ENCODE measurements at regions not wholly inside any gene's neighbourhood (a gene's known extent, or its start where the extent isn't known, plus 50 kb on each side); places are given as distances from the start of the nearest gene placed in this dataset.

DNA sequence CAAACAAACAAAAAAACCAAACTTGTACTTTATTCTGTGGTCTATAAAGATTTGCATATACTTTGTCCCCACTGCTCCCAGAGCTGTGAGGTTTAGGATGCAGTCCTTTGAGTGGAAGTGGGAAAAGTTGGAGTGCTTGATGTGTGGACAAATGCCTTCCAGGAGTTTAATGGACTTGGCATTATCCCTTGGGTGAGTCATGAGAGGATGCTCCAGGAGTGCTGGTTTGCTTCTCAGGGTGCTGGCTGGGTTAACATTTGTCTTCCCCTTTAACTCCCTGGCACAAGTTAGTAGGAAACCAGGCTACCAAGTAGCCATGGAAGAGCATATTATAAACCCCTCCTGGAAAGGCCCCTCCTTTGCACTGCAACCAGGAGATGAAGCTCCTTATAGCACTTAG is 417.4 kb upstream of the RIOK2 start:
- DNase-seq (ENCODE audit: low spot score): no peak

DNA sequence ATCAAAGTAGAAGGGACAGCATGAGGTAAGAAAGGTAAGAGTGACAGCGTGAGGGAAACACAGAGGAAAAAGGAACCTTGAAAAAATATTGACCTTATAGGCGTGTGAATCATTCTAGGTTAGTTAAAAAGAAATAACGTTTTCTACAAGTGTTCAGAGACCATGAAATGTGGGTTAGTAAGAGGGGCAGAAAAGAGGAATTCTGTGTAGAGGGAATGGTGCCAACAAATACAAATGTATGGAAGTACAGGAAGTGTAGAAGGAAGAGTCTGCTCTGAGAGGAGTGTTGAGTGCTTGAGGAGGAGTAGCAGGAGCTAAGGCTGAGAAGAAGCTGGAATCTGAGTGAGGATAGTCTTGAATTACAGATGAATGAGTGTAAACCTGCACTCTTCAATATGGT is 418.6 kb upstream of the RIOK2 start:
- DNase-seq (ENCODE audit: low spot score): no peak

DNA sequence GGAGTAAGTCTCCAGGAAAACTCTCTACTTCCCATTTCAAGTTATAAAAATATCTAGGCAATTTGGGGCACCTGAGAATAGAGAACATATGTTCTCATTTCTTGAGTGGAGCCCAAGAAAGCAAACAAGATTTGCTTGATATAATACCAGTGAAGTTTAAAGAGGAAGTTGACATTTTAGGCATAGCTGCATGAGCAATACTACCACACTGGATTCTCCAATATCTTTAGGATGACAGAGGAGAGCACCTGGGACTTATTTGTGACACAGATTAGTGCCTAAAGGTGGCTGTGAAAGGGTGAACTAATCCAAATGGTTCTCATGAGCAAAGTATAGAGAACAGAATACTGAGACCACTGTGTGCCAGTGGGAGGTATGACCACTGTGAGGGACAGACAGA is 423.5 kb upstream of the RIOK2 start:
- no peak for DNase-seq (ENCODE audit: low spot score)

DNA sequence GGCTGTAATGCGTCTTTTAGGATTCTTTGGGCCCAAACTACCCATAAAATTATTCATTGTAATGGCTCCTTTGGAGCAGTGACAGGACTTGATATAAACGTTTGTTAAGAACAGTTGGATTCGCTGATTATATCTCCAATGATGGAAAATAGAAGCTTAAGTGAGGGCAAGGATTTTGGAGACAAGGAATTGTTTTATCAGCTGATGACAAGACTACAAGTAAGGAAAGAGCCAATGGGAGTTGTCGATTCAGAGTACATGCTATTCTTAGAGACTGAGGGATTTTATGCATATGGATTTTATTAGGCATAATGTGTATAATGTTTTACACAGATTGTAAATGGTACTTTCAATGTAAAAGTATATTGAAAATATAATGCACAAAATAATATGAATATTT is 425.5 kb upstream of the RIOK2 start:
- no peak for DNase-seq (ENCODE audit: low spot score)

DNA sequence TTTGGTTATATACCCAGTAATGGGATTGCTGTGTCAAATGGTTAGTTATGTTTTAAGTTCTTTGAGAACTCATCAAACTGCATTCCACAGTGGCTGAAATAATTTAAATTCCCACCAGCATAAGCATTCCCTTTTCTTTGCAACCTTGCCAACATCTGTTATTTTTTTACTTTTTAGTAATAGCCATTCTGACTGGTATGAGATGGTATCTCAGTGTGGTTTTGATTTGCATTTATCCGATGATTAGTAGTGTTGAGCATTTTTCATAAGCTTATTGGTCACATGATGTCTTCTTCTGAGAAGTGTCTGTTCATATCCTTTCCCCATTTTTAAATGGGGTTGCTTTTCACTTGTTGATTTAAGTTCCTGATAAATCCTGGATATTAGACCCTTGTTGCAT is 435.7 kb upstream of the RIOK2 start:
- no peak for DNase-seq (ENCODE audit: low spot score)

DNA sequence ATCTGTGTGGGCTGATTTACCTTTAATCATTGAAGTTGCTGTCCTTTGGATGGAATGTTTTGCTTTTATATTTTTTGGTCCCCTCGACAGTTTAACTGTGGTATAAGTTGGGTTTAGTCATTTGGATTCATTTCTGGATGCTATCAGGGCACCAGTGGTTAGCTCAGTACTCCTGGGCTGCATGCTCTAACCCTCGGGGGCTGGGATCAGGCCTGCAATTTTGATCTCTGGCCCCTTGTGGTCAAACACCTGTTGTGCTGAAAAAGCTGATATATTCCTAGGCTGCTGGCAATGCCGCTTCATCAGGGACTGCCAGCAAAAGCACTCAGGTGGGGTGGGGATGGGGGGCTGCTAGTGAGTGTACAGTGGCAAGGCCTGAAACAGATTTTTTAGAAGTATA is 440.4 kb upstream of the RIOK2 start:
- DNase-seq (ENCODE audit: low spot score): no peak

DNA sequence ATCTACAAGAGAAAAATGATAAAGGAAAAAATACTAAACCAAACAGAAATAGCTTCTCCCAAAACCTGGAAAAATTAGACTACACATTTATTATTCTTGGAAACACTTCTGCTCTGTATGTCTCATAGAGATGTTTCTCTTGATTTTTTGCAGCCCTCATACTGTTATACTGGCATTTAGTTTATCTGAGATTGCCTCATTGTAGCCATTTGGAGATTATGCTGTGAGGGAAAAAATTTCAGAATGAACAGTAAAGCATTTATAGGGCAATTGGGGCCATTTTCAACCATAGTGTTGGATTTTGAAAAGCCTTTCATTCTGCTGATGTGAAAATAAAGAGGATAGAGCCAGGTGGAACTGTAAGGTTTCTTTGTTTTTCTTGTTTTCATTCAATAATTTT is 441.8 kb upstream of the RIOK2 start:
- DNase-seq (ENCODE audit: low spot score): no peak

DNA sequence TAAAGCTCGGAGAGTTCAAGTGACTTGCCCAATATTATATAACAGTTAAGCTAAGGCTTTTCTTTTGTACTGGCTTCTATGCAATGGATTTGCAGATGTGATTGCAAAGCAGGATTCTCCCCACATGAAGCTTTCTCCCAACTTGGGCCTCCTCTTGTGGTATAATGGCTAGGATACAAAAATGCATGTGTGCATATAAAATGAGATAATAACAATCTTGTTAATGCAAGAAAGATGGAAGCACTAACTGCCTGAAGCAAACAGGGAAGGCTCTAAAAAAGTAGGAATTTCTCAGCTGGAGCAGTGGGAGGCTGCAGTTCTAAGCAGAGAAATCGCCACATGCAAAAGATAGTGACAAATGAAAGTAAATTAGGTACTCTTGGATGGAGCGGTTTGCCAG is 444.2 kb upstream of the RIOK2 start:
- no peak for DNase-seq (ENCODE audit: low spot score)

DNA sequence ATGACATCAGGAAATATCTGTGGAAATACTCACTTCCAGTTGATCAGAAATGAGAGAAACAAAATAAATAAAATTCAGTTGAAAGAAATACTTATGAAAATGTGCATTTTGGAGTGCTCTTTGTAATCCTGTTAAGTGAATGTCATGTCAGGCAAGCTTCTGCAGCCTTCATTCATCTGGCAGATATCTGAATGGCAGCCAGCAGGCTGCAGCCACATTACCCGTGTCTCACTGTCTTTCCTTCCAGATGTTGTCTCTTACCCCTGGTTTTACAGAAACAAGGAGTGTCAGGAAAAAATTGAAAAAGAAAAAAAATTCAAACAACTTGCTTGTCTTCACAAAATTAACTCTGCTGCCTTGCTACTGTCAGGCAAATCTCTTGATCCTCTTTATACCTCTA is 445.0 kb upstream of the RIOK2 start:
- no peak for DNase-seq (ENCODE audit: low spot score)

DNA sequence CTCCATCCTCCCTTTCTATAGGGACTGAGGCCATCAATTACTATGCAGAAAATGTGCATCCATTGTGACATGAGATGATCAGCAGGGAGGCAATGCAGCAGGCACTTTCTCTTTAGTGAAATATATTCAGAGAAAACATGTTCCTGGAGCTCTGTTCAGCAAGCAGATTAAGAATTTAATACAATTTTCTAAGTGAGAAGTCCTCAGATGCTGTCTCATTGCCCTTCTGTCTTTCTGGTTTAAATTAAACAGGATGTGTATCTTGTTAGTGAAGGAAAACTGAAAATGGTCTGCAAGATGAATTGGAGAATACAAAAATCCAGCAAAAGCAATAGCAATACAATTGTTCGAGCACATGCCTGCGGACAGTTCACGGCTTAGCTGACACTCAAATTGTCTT is 445.8 kb upstream of the RIOK2 start:
- no peak for DNase-seq (ENCODE audit: low spot score)

DNA sequence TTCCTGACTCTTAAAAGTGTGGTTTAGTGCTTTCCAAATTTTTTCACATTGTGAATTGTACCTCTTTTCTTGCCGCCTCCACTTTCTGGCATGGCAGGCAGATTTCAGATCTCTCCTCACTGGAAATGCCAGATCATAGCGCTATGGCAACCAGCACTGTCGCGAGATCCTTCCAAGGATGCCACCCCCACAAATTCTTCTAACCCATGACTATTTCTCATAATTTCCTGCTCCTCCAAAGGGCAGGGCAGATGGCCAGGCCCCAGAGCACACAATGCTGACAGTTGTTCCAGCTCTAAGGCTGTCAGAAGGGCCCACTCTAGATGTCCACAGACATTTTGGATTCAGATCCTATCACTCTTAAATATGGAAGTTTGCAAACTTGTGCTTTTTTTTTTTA is 446.2 kb upstream of the RIOK2 start:
- peak; percentile 45 for DNase-seq (ENCODE audit: low spot score)

DNA sequence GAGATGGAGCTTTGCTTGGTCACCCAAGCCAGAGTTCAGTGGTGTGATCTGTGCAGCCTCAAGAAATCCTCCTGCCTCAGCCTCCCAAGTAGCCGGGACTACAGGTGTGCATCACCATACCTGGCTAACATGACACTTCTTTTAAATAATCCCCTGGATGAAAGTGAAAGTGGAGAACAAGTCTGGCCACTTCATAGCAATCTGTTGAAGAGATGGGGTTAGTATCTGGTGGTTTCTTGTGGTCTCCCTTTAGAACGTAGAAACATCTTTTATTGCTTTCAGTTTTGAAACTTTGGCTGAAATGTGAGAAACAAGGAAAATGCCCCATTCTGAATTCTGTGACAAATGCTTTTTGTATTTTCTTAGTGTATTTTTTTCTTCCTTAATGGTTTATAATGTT is 452.5 kb upstream of the RIOK2 start:
- DNase-seq (ENCODE audit: low spot score): no peak

DNA sequence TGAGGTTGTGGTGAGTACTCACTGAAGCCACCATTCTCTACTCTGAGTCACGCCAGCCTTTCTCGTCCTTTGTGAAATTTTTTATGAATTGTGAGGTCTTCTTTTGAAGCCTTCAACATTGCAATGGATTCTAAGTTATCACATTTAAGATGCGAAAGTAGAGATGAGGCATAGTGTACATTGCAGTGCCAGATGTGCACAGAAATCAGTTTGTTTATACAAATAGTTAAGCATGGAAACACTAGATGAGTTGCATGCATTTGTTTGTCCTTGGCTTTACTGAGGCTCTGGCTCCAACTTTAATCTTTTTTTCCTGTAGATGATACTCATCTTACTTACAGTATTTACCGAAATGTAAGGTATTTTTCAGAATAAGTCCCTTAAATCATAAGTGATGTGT is 453.7 kb upstream of the RIOK2 start:
- DNase-seq (ENCODE audit: low spot score): no peak

DNA sequence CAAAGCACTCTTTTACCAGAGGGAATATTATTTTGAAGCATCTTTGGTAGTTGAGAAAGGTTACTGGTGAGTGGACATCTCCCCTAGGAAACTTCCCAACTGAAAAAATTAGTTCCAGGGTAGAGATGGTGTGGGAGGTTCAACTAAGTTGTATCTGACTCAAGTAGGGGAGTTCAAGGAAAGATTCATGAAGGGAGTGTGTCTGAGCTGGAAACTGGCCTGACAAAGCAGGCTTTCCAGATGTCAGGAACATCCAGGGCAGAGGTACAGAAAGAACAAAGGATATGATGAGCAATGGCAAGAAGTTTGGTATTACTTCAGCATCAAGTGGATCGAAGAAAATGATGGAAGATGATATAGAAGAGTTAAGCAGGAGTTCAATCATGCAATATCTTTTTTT is 458.0 kb upstream of the RIOK2 start:
- DNase-seq (ENCODE audit: low spot score): no peak

DNA sequence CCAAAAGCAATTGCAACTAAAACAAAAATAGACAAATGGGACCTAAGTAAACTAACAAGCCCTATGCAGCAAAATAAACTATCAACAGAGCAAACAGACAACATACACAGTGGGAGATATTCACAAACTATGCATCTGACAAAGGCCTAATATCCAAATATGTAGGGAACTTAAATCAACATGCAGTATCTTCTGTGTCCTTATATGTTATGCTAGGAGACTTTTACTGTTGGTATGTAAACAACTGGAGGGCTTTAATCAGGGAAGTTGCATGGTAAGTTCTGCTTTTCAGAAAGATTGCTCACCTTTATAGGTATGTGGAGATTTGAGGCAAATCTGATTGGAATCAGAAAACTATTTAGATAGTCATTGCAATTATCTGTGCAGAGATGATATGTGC is 461.2 kb upstream of the RIOK2 start:
- no peak for DNase-seq (ENCODE audit: low spot score)

DNA sequence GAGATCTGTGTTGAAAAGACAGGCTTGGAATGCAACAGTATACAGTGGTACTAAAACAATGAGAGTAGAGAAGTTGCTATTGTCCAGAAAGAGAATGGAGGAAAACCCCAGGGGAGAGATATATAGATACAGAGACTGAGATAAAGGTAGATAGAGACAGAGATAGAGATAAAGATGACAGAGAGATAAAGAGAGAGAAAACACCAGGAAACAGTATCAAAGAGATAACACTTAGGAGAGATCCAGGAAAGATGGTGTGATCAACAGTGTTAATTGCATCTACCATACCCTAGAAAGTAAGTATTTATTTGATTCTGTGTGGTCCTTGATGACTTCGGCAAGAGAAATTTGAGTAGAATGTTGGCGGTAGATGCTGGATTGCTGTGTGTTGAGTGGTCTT is 461.8 kb upstream of the RIOK2 start:
- no peak for DNase-seq (ENCODE audit: low spot score)

DNA sequence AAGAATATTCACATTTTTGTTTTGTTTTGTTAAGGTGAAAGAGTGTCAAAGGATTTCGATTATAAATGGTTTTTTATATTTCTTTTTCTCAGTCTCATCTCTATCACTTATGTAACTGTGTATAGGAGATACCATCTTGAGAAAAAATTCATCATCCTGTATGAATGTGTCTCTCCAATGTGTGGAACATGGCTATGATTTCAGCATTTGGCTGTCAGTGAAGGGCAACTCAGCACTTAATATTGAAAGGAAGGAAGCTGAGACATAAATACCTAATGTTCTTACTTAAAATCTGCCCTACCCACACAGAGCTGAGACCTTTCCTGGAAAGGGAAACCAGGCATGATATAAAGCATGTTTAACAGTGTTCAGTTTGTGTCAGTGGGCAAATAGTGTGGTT is 474.2 kb upstream of the RIOK2 start:
- no peak for DNase-seq (ENCODE audit: low spot score)

DNA sequence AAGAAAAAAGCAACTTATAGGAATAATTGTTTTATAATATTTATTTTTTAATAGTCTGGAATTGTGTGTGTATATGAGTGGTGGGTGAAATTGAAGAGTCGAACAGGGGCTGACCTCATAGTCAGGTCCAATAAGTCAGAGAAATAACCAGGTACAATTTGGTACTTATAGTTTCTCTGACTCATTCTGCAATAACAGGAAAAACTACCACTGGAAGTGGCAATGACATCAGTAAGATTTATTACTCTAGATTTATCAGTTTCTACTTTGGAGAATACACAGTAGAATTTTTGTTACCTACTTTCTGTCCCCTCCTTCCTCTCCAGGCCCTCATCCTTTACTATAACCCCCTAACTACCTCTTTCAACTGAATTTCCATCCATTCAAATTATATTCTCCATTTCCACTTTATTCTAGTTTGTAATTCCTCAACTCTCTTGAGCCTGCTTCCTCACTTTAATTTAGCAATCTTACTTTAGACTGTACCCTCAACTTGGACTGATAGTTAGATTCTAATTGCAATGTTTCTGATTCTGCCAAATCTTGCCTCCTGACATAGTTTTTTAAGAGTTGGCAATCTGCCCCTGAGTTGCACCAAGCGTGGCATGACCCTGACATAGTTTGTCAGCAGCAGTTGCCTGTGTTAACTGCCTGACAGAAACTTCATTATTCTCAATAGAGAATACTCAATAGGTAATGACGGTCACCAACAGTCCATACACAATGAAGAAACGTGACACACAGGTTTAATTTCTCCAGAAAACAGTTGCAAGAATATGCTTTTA is 475.3 kb upstream of the RIOK2 start:
- DNase-seq (ENCODE audit: low spot score): no peak

DNA sequence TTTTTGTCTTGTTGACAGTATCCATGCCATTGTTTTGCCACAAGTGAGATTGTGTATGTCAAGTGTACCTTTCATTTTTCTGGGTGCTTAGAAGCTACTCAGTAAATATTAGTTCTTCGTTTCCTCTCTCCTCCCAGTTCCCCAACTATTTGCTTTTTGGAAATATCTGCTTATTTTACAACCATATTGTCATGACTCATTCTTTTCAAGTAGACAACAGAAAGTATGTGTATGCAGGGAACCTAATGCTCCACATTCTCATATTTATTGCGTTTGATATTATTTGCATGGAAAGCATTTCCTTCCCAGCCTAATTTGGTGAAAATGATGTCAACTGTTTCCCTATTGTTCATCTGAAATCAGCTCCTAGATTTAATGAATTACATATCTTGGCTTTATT is 483.7 kb upstream of the RIOK2 start:
- DNase-seq (ENCODE audit: low spot score): no peak

DNA sequence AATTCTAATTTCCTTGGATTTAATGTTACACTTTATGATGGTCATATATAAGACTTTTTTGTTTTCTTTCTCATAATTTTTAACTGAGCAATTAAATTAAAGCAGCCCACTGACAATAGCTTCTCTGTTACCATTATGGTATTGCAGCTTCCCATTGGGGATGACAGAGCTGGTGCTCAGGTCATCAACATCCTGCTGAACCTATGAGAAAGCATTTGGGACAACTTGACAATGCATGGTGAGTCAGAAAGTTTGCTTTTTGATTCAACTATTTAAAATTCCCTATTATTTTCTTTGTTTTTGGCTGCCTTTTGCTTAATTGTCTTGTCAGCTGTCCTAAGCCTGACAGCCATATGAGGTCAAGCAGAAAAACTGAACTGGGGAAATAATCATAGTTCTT is 487.4 kb upstream of the RIOK2 start:
- no peak for DNase-seq (ENCODE audit: low spot score)

DNA sequence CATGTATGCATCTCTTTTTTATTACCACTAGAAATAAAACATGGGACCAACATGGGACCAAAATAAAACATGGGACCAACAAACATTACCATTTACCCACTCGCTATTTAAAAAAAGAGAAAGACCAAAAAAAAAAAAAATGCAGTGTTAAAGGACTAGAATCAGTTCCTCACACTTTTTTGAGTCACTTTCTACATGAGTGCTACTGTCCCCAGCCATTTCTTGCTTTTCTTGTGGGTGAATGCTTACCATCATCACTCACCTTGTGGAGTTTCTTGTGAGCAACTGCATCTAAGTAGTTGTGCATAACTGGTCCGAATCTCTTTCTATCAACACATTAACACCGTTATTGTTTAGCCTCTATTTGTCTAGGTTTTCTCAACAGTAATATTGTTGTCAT is 493.6 kb upstream of the RIOK2 start:
- no peak for DNase-seq (ENCODE audit: low spot score)

DNA sequence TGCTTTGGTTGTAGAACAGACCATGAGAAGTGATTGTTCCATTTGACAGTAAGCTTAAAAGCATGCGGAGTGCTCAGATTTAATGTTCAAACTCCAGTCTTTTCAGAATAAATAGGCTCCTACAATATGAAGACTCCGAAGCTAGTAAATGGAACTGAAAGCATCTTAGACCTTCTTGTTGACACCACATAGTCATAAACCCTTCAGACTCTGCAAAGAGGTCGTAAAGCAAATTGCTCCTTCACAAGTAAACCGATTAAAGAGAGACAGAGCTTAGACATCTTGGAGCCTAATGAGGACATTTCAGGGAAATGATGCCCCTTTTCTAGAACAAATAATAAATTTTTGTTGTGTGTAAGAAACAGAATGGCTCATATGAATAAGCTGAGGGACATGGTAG is 511.0 kb upstream of the RIOK2 start:
- no peak for DNase-seq (ENCODE audit: low spot score)

DNA sequence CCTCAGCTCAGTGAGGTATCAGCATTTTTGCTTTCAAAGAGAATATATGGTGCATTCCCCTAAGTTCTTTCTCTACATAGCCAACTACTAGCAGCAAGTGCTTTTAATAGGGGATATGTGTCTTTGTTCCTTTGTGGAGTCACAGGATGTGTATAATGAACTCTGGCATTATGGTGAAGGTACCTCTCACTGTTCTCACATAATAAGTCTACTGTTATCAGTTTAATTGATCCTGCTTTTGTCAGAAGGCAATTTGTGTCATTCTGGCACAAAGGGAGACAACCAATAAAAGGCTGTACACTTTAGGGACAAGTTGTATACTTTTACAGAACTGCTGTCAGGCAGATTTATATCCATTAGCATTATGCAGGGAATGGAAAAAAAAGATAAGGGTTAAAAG is 531.4 kb upstream of the RIOK2 start:
- no peak for DNase-seq (ENCODE audit: low spot score)

DNA sequence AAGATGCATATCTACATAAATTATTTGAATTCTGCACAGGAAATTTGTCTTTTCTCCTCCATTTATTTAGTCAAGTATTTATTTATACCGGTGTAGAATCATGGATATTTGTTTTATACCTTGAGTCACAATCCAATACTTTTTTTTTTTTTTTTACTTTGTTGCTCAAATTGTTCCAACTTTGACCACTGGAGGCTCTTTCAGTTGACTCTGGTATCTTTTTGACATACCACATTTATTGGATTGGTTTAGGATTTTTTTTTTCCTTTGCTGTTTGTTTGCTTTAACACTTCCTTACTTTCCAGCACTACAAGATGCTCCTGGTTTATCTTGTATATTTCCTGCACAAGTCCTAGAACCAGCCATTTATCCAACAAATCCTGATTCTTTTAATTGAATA is 543.1 kb upstream of the RIOK2 start:
- no peak for DNase-seq (ENCODE audit: low spot score)

DNA sequence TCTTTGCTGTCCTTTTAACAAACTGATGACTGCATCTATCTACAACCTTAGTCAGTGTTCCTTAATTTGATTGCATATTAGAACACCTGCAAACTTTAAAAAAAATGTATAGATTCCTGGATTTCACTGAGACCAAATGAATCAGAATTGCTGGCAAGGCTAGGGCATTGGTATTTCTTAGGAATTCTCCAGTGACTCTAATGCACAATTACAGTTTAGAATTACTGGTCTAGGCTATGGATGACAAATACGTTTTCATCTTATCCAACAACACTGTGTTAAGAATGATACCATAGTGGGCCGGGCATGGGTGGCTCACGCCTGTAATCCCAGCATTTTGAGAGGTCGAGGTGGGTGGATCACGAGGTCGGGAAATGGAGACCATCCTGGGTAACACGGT is 545.9 kb upstream of the RIOK2 start:
- DNase-seq (ENCODE audit: low spot score): no peak
